HG02973 (cell line): ENCODE measurements at regions not wholly inside any gene's neighbourhood (a gene's known extent, or its start where the extent isn't known, plus 50 kb on each side); places are given as distances from the start of the nearest gene placed in this dataset.
"Not testable (repeated sequence)": the region's sequence is repeated elsewhere in the genome, so short reads cannot be mapped to it uniquely, and the experiment has no call there.

Source experiments
- ATAC-seq: cut with Tn5 transposase; IDR thresholded peaks from one replicate; pipeline ENCODE4 v1.9.1; 2021; ENCODE audit warnings: moderate library complexity; ENCODE audit not compliant: unreplicated experiment

GRCh38 chr3:84175449-84175848, 783.3 kb upstream of the CADM2 start:
- no peak for ATAC-seq

DNA sequence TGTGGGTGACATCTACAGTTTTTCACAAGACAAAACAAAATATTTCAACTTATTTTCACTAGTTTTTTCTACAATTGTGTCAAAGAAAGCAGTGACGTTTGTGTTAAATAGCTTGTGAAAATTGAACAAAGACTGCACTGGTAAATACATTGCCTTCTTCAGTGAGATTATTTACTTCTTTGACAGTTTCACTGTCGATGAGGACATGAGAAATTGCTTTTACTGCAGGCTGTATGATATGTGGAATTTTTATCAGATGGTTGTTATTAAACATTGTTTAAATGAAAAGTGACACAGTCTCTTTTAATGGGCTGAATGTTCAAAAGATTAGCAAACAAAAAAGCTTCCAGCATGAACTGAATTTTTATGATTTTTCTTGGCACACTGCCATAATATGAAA, 773.9 kb upstream of the CADM2 start:
- ATAC-seq = no peak

DNA sequence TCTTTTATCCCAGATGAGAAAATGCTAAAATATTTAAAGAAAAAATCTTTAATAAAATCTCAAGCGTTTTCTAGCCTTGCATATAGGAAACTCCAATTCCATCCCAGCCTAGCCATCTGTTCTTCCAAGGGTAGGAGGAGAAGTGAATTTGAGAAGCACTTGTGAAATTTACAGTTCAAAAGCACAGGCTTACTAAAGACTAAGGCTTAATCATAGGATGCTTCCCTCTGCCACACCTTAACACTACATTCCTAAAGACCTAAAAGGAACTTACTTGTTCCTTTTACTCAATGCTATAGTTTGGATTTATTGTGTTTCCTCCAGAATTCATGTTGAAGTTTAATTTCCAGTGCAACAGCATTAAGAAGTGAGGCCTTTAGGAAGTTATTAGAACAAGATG, 764.8 kb upstream of the CADM2 start:
- ATAC-seq = no peak

- no peak for ATAC-seq
Observed at GRCh38 chr3:84209474-84209873, 749.3 kb upstream of the CADM2 start.

GRCh38 chr3:84223512-84223911, 735.3 kb upstream of the CADM2 start:
- ATAC-seq = no peak

DNA sequence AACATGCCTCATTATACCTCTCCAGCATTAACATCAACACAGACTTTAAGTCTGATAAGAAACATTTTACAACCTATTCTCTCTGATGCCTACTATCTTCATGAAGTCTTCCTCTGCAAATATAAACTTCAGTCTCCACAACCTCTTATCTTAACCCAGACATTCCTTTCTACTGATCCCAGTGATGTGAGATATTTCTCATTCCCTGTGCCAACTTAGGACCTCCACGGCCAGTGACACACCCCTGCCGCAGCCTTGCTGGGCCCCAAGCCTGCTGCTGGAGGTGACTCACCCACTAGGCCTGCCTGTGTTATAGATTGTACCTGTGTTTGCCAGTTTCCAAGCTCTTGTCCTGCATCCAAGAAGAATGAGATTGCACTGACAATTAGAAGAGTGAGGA, 734.5 kb upstream of the CADM2 start:
- no peak for ATAC-seq

- ATAC-seq = no peak
Observed at GRCh38 chr3:84236261-84236660, 722.5 kb upstream of the CADM2 start.

- ATAC-seq = no peak
Observed at GRCh38 chr3:84245789-84246188, 713.0 kb upstream of the CADM2 start.

GRCh38 chr3:84260596-84260995, 698.2 kb upstream of the CADM2 start:
- no peak for ATAC-seq

- ATAC-seq = no peak
Observed at GRCh38 chr3:84265768-84266167, 693.0 kb upstream of the CADM2 start.

DNA sequence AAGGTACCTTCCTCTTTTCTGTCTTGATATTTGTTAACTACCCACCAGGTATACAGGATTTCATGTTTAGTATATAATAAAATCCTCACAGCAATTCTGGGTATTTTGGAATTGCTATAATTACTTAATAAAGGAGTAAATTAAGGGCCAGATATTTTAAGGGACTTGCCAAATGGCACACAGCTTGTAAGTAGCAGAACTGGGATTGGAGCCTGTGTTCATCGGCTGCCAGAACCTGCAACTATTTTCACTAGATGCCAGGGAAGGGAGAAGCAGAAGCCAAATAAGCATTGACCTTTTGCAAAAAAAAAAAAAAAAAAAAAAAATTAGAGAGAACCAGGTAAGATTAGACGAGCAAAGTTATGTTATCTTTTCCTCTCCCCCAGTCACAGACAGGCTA, 683.3 kb upstream of the CADM2 start:
- no peak for ATAC-seq

DNA sequence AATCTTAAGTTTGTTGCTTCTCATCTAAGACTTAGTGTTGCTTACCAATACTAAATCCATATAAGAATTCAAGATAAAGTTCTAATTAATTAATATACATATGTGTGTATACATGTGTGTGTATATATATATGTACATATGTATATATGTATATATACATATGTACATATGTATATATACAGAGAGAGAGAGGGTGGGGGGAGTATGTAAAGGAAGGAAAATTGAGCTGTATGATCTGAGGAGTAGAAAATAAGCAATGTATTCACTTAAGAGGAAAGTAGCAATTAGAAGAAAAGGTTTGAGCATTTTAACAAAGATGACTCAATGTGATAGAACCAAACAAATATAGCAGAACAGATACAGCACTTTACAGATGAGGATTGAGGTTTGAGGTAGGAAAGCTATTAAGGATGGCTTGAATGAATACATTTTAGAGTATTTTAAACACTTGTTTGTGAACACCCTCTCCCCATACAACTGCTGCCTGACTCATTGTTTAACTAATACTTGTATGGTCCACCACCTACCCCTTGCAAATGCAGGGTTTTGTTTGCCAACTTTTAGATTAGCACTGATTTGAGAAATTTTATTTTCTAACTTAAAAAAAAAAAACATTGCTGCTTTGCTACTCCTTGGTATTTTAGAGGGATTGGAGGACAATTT, 681.1 kb upstream of the CADM2 start:
- no peak for ATAC-seq

DNA sequence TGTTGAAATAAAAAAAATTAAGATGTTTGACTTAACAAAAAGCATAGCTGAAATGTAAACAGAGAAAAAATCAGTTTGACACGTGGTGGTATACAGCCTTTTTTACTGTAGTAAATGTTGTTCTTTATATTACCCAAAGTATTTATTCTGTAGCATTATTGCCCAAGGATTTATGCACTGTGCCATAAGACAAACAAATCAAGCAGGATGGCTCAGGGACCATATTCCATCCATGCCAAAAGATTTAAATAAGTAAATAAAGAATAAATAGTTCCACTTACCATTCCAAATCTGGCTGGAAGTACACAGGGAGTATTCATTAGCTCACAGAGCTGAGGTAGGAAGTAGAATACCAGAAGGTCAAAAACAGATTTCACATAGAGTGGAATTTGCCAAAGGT, 666.7 kb upstream of the CADM2 start:
- ATAC-seq = no peak

GRCh38 chr3:84299329-84299728, 659.5 kb upstream of the CADM2 start:
- no peak for ATAC-seq

GRCh38 chr3:84304214-84304613, 654.6 kb upstream of the CADM2 start:
- ATAC-seq = no peak

DNA sequence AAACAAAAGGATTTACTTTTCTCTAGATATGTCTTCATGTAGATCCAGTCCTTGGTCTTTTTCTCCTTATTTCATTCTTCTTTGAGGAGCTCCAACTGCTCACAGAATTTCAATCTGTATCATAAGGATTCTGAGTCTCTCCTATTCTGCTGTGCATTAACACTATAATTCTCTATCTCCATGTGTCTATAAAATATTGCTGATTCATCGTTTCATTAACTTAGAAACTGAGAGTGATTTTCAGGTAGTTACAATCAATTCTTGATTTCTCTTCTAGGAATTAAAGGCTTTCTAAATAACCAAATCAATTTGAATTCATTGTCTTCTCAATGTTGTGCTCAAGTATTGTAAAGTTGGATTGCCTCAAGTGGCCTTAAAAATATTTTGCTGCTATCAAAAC, 651.5 kb upstream of the CADM2 start:
- ATAC-seq = no peak

- no peak for ATAC-seq
Observed at GRCh38 chr3:84308379-84308778, 650.4 kb upstream of the CADM2 start.

GRCh38 chr3:84318273-84318809, 640.4 kb upstream of the CADM2 start:
- no peak for ATAC-seq

DNA sequence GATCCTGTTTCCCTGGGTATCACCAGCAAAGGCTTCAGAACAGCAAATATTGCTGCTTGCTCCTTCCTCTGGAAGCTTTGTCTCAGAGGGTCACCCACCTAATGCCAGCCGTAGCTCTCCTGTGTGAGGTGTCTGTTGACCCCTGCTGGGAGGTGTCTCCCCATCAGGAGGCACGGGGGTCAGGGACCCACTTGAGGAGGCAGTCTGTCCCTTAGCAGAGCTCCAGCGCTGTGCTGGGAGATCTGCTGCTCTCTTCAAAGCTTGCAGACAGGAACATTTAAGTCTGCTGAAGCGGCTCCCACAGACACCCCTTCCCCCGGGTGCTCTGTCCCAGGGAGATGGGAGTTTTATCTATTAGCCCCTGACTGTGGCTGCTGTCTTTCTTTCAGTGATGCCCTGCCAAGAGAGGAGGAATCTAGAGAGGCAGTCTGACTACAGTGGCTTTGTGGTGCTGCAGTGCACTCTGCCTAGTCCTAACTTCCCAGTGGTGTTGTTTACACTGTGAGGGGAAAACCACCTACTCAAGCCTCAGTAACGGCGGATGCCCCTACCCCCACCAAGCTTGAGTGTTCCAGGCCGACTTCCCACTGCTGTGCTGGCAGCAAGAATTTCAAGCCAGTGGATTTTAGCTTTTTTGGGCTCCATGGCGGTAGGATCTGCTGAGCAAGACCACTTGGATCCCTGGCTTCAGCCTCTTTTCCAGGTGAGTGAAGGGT, 593.1 kb upstream of the CADM2 start:
- ATAC-seq = not testable (repeated sequence)
